Fibroblast of skin of back (primary cell): ENCODE measurements at regions not wholly inside any gene's neighbourhood (a gene's known extent, or its start where the extent isn't known, plus 50 kb on each side); places are given as distances from the start of the nearest gene placed in this dataset.
"Not testable (repeated sequence)": the region's sequence is repeated elsewhere in the genome, so short reads cannot be mapped to it uniquely, and the experiment has no call there.

Source experiments
- DNase-seq: peaks from one replicate; pipeline ENCODE4 v3.0.0-alpha.2; 2013

DNA sequence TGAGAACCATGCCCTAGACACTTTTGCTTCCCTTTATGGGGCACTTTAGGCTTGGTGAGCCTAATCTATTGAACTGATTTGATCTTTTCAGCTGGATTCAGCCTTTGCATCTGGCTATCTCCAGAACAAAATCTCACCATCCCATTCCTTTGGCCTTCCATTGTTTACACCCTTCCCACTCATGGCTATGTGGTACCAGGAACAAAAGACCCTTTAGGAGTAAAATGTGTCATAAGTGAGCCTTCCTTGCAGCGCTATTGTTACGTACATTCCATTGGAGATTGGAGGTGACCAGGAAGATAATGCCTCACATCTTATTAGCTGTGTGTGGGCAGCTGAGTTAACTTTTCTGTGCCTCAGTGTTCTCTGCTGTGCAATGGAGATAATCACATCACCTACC is 188.4 kb downstream of the SATB1 start:
- DNase-seq, result no peak

DNA sequence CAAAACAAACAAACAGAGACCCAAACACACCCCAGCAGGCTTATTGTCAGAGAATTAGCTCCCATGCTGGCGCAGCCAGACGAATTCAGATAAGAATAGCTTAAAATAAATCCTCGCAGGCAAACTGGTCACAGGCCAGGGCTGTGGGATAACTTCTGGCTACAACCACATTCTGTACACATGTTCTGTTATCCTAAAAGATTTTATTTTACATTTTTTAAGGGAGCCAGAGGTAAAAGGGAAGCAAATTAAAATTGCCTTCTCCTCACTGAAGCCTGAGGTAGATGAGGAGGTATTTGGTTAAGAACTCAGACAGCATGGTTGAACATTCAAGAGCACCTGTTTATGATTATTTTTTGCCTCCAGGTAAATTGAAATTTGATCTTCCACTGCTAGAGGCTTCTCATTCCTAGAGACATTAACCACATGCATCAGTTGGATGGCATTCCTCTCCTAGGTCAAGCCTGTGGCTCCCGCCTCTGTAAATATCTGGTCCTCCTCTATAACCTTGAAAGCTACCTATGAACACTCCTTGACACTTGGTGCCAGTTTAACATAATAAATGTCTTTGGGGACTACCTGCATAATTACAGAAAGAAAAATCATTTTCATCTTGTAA is 190.3 kb downstream of the SATB1 start:
- no peak for DNase-seq

DNA sequence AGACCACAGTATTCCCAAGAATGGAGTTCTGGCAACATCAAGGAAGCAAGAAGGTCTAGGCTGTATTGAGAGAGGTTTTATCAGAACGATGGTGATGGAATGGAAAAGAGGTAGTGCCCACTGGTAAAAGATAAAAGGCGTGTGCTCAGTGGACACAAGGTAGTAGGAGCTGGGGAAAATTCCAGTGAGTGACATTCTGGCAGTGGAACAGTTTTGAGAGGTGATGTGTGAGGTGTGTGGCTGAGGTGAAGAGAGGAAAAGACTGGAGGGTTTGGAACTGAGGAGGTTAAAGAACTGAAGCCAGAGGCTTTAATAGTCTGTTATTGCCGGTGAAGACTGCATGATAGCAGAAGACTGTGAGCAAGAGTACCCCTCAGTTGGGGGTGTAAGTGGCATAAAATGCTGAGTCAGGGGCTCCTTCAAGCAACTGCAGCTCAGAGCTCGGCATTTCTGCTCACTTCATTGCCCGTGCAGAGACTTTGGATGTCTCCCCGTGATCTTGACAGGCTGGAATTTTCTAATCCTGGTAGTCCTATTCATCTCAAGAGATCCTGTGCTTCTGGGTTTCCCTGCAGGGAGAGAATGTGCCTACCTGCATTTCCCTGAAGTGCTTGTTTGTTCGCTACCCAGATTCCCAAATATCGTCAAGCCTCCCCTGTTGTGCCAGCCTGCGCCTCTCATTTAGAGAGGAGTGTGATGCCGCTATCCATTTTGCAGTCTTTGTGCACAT is 191.0 kb downstream of the SATB1 start:
- DNase-seq, result no peak

DNA sequence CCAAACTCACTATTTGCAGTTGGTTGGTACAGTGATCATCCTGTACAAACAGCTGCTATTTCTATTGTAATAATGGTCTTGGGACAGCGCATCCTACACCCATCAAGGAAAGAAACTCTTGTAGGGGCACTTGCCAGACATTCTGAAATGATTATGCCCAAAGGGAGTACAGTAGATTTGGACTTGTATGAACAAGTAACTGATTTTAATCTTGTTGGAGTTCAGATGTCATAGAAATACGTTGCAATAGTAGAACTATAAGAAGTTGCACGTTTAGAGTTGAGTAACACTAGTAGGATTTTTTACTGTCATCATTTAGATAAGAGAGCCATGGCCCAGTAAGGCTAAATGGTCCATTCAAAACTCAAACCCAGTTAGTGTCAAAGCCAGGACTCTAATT is 192.8 kb downstream of the SATB1 start:
- DNase-seq, result no peak

DNA sequence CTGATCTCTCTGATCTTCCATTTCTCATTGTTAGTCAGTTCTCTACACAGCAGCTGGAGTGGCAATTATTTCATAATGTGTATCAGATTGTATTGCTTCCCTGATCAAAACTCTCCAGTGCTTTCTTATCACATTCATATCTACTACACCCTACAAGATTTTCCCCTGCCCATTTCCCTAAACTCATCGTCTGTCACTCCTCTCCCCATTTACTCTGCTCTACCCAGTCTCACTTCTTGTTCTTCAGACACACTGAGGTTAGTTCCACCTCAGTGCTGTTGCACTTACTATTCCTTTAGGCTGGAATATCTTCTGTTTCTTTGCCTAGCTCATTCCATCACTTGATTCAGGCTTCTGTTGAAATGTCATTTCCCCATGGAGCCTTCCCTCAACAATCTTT is 197.1 kb downstream of the SATB1 start:
- no peak for DNase-seq

- no peak for DNase-seq
Observed at GRCh38 chr3:18225709-18226108, 199.4 kb downstream of the SATB1 start.

DNA sequence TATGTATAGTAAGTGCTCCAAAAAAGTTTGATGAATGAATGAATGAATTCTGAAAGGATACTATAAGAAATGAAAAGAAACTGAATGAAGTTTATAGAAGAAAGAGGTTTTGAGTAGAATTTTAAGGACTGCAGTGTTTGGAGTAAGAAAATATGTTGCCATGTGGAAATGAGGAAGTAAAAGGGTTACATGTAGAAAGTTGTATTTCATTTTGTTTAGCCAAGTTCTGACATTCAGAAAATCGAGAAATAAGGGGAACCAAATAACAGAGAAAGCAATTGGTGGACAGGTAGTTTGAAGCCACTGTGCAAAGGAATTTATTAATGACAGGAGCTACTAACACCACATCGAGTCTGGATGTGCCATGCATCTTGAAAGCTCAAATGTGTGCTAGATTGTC is 200.7 kb downstream of the SATB1 start:
- DNase-seq, result no peak

DNA sequence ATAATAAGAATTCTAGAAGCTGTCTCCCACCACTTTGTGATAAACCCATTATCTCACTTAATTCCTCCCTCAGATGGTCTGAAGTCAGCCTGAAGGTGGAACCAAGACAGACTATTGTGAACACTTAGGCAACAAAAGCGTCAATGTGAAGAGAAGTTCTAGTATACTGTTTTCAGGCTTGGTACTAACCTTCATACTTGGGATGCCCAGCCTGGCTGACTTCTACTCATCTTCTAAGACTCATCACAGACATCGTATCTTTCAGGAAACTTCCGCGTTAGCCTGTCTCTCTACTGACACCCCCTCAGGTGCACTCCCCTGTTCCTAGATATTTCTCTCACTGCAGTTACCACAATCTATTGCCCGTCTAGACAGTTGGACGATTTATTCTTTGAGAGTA is 201.2 kb downstream of the SATB1 start:
- no peak for DNase-seq

DNA sequence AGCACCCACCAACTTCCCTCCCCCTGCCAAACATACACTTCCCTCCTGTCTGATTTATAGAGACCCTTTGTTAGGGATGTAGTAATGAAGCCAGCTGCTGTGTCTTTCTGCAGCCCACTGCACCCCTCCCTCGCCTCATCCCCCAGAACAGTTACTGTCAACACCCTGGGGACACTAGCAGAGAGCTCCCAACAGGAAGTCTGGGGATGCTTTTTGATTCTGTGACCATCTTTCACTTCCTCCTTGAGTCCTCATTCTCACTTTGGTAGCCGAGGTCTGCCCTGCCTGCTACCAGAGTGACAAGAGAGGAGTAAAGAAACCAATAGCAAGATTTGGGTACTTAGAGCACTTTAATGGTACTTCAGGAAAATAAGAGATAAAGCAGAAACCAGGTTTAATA is 201.6 kb downstream of the SATB1 start:
- DNase-seq, result no peak

- DNase-seq, result no peak
Observed at GRCh38 chr3:18222686-18223085, 202.5 kb downstream of the SATB1 start.

DNA sequence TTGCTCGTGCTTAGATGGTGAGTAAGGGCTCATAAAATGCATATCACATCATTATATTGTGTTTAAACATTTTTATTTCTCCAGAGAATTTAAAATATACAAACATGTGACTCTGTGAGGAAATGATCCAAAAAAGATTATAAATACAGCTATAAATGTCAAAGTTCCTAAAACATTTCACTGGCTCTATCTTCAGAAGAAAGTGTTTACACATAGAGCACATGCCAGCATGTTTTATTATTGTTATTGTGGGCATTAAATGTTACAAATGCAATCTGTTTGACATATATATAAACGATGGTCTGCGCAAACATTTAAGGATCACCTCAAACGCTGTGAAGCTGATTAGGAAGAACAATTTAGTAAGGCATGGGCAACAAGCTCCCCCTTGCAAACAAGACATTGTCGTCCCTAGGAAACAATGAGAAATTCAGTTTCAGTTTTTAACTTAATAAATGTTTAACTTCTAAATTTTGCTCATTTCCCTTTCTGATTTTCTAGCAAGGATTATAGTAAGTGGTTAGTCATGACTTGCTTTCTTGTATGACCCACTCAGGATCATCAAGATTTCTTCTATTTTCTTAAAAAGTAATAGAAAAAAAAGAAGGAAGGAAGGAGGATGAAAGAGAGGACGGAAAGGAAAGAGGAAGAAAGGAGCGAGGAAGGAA is 207.5 kb downstream of the SATB1 start:
- DNase-seq, result no peak

DNA sequence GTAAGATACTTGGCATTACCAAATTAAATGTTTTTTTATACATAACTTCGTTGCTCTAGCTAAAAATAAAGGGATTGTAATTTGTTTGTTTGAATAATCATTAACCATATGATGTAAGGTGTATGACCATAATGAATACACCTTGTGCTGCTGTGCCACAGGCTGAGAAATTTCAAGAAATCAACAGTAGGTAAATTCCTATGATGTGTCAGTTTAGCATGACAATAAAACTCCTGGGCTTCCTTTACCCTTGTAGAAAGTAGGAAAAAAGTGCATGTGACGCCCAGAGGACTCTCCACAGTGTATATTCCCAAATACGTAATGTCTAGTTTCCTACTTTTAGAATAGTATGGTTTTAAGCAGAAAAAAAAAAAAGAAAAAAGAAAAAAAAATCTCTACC is 208.1 kb downstream of the SATB1 start:
- no peak for DNase-seq

- DNase-seq, result no peak
Observed at GRCh38 chr3:18215639-18216038, 209.5 kb downstream of the SATB1 start.

GRCh38 chr3:18211116-18211515 is 214.0 kb downstream of the SATB1 start:
- no peak for DNase-seq

GRCh38 chr3:18208856-18209255 is 216.3 kb downstream of the SATB1 start:
- no peak for DNase-seq

- no peak for DNase-seq
Observed at GRCh38 chr3:18208091-18208490, 217.0 kb downstream of the SATB1 start.

GRCh38 chr3:18207226-18207625 is 217.9 kb downstream of the SATB1 start:
- no peak for DNase-seq

DNA sequence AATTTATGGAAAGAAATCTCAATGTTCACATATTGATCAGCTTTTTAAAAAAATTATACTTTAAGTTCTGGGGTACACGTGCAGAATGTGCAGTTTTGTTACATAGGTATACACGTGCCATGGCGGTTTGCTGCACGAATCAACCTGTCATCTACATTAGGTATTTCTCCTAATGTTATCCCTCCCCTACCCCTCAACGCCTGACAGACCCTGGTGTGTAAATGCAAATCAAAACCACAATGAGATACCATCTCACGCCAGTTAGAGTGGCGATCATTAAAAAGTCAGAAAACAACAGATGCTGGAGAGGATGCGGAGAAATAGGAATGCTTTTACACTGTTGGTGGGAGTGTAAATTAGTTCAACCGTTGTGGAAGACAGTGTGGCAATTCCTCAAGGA is 219.4 kb downstream of the SATB1 start:
- DNase-seq, result not testable (repeated sequence)

DNA sequence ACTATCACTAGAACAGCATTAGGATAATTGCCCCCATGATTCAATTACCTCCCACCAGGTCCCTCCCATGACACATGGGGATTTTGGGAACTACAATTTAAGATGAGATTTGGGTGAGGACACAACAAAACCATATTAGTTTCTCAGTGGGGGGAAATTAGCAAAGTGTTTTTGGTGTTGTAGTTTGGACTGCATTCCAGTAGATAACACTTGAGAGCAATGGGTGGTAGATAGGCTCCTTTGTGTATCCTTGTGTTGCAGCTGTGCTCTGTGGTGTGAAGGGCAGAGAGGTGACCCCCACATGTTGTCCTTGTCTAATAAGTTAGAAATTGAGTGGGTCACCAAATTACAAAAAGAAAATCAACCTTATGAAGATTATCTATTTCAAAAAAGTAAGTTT is 223.8 kb downstream of the SATB1 start:
- DNase-seq, result no peak

DNA sequence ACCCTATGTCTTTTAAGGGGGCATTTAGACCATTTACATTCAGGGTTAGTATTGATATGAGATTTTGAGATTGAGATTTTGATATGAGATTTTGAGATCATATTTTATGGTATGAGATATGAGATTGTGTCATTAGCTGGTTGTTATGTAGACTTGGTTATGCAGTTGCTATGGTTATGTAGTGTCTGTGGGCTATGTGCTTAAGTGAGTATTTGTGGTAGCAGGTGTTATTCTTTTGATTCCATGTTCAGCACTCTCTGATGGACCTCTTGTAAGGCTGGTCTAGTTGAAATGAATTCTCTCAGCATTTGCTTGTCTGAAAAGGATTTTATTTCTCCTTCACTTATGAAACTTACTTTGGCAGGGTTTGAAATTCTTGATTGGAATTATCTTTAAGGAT is 225.4 kb downstream of the SATB1 start:
- DNase-seq, result no peak

DNA sequence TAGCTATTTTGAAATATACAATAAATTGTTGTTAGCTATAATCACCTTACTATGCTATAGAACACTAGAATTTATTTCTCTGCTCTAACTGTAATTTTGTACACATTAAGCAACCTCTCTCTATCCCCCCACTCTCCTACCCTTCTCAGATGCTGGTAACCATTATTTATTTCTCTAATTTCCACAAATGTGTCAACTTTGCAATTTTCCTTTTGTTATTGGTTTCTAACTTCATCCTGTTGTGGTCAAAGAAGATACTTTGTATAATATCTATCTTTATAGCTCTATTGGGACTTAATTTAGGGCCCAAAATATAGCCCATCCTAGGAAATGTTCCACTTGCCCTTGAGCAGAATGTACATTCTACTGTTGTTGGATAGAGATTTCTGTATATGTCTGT is 229.3 kb downstream of the SATB1 start:
- no peak for DNase-seq

GRCh38 chr3:18194431-18194830 is 230.7 kb downstream of the SATB1 start:
- DNase-seq, result no peak

DNA sequence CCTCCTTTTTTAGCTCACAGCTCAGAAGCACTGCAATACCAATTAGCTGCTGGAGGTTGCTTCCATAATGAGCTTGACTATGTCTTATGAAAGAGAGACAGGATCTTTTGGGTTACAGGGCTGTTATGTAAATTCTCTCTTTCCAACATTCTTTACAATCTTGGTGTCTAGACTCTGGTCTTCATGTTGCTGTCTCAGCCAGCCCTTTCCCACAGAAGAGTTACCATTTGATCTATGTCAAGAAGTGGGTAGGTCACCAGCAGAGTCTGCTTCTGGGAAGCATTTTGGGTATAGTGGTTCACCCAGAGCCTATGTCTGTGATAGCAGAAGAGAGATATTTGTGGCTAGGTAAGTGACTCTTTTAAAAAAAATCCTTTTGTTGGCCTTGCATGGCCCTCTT is 234.5 kb downstream of the SATB1 start:
- peak; percentile 23 for DNase-seq
